Urinary bladder (tissue), 3 donors: ENCODE measurements at regions not wholly inside any gene's neighbourhood (a gene's known extent, or its start where the extent isn't known, plus 50 kb on each side); places are given as distances from the start of the nearest gene placed in this dataset.
A peak's percentile ranks its signal among the peaks of the same experiment; 100 is the strongest.

ENCODE experiments used
- DNase-seq: peaks from one replicate; pipeline ENCODE4 v3.0.0-alpha.2; 2015; ENCODE audit errors: extremely low spot score
- H3K27ac ChIP-seq: one replicate; pipeline ENCODE4 v1.5.1; 2013; ENCODE audit warnings: low read depth, mild to moderate bottlenecking, moderate library complexity
- H3K36me3 ChIP-seq: one replicate; pipeline ENCODE4 v1.6.1; 2013; ENCODE audit warnings: mild to moderate bottlenecking, moderate library complexity; ENCODE audit not compliant: insufficient read depth
- H3K4me1 ChIP-seq: one replicate; pipeline ENCODE4 v1.6.1; 2013; ENCODE audit warnings: mild to moderate bottlenecking, moderate library complexity; ENCODE audit not compliant: insufficient read depth
- H3K4me3 ChIP-seq: one replicate; pipeline ENCODE4 v1.5.1; 2013; ENCODE audit warnings: low read depth, low read length
- WGBS: extraction: QIAGEN DNeasy Blood & Tissue Kit; methylation state at CpG from one replicate; pipeline ENCODE4 v1.1.7; 2013; 5-methylcytosine and 5-hydroxymethylcytosine counted together
- donor health status: healthy with polysubstance abuse.
- donor health status: healthy.

- 56% methylated on average over 5 of the region's 5 CpGs for WGBS
- Histone ChIP-seq H3K27ac (no peak overlapping the region), H3K36me3 (no peaks in the 10 kb centered on the region), H3K4me3 (no peak overlapping the region), H3K4me1 (no peaks in the 10 kb centered on the region)
- DNase-seq = no peak
Measured at GRCh38 chr3:5390936-5391625, 203.6 kb downstream of the EDEM1 start.

GRCh38 chr3:5401002-5401401 lies 213.5 kb downstream of the EDEM1 start:
- H3K36me3 ChIP-seq = no peaks in the 10 kb centered on the region
- H3K27ac ChIP-seq = no peak overlapping the region
- H3K4me1 ChIP-seq = no peaks in the 10 kb centered on the region
- H3K4me3 ChIP-seq = no peak overlapping the region
- WGBS = 91% methylated on average over 10 of the region's 10 CpGs
- DNase-seq = no peak

GRCh38 chr3:5404718-5405117 lies 217.2 kb downstream of the EDEM1 start:
- 83% methylated on average over 2 of the region's 2 CpGs for WGBS
- DNase-seq = no peak
- H3K27ac ChIP-seq = no peak overlapping the region
- no peaks in the 10 kb centered on the region for H3K4me1 ChIP-seq
- no peaks in the 10 kb centered on the region for H3K36me3 ChIP-seq
- no peak overlapping the region for H3K4me3 ChIP-seq

GRCh38 chr3:5411786-5412185 lies 224.3 kb downstream of the EDEM1 start:
- 89% methylated on average over 2 of the region's 2 CpGs for WGBS
- no peaks in the 10 kb centered on the region for H3K36me3 ChIP-seq
- H3K27ac ChIP-seq = no peak overlapping the region
- H3K4me1 ChIP-seq = no peaks in the 10 kb centered on the region
- no peak for DNase-seq
- H3K4me3 ChIP-seq = no peak overlapping the region

- no peak for DNase-seq
- no peak overlapping the region for H3K27ac ChIP-seq
- H3K4me1 ChIP-seq = no peaks in the 10 kb centered on the region
- no peak overlapping the region for H3K4me3 ChIP-seq
- 68% methylated on average over 4 of the region's 4 CpGs for WGBS
- H3K36me3 ChIP-seq = no peaks in the 10 kb centered on the region
Measured at GRCh38 chr3:5423076-5423475, 235.6 kb downstream of the EDEM1 start.

GRCh38 chr3:5423523-5423922 lies 236.0 kb downstream of the EDEM1 start:
- WGBS = 66% methylated on average over 2 of the region's 2 CpGs
- no peak for DNase-seq

GRCh38 chr3:5425371-5425770 lies 237.9 kb downstream of the EDEM1 start:
- Histone ChIP-seq H3K4me1 (no peaks in the 10 kb centered on the region), H3K36me3 (no peaks in the 10 kb centered on the region), H3K4me3 (no peak overlapping the region), H3K27ac (no peak overlapping the region)
- WGBS = 75% methylated on average over 6 of the region's 6 CpGs
- no peak for DNase-seq

More at GRCh38 chr3:5423523-5423922, 236.0 kb downstream of the EDEM1 start:
- no peak overlapping the region for H3K27ac ChIP-seq
- H3K4me3 ChIP-seq = no peak overlapping the region
- H3K36me3 ChIP-seq = no peaks in the 10 kb centered on the region
- H3K4me1 ChIP-seq = no peaks in the 10 kb centered on the region

- Histone ChIP-seq H3K4me3 (no peak overlapping the region), H3K36me3 (no peaks in the 10 kb centered on the region), H3K27ac (no peak overlapping the region), H3K4me1 (no peaks in the 10 kb centered on the region)
- WGBS = 49% methylated on average over 25 of the region's 25 CpGs
- DNase-seq = peak; percentile 42
Measured at GRCh38 chr3:5426094-5426883, 238.8 kb downstream of the EDEM1 start.

- Histone ChIP-seq H3K27ac (no peak overlapping the region), H3K36me3 (no peaks in the 10 kb centered on the region), H3K4me1 (no peaks in the 10 kb centered on the region), H3K4me3 (no peak overlapping the region)
- no peak for DNase-seq
- WGBS = 90% methylated on average over 6 of the region's 6 CpGs
Measured at GRCh38 chr3:5427021-5427420, 239.5 kb downstream of the EDEM1 start.

- H3K4me3 ChIP-seq = no peak overlapping the region
- WGBS = 90% methylated on average over 3 of the region's 3 CpGs
- DNase-seq = no peak
- no peak overlapping the region for H3K27ac ChIP-seq
- H3K4me1 ChIP-seq = no peaks in the 10 kb centered on the region
- H3K36me3 ChIP-seq = no peaks in the 10 kb centered on the region
Measured at GRCh38 chr3:5427938-5428337, 240.4 kb downstream of the EDEM1 start.

GRCh38 chr3:5428607-5429516 lies 241.4 kb downstream of the EDEM1 start:
- Histone ChIP-seq H3K4me1 (no peaks in the 10 kb centered on the region), H3K4me3 (no peak overlapping the region), H3K36me3 (no peaks in the 10 kb centered on the region), H3K27ac (no peak overlapping the region)
- 48% methylated on average over 10 of the region's 10 CpGs for WGBS
- no peak for DNase-seq

- no peak for DNase-seq
- Histone ChIP-seq H3K4me1 (no peaks in the 10 kb centered on the region), H3K27ac (no peak overlapping the region), H3K4me3 (no peak overlapping the region), H3K36me3 (no peaks in the 10 kb centered on the region)
Measured at GRCh38 chr3:5429517-5429890, 242.0 kb downstream of the EDEM1 start.

GRCh38 chr3:5430701-5431100 lies 243.2 kb downstream of the EDEM1 start:
- WGBS = 87% methylated on average over 1 of the region's 1 CpG
- Histone ChIP-seq H3K36me3 (no peaks in the 10 kb centered on the region), H3K4me3 (no peak overlapping the region), H3K27ac (no peak overlapping the region), H3K4me1 (no peaks in the 10 kb centered on the region)
- no peak for DNase-seq
